ENCODE measurements at regions not wholly inside any gene's neighbourhood (a gene's known extent, or its start where the extent isn't known, plus 50 kb on each side); places are given as distances from the start of the nearest gene placed in this dataset.

GRCh38 chrX:10072786-10073568 is 83.8 kb upstream of the CLCN4 start:
- TF ChIP-seq, protein P1, sequence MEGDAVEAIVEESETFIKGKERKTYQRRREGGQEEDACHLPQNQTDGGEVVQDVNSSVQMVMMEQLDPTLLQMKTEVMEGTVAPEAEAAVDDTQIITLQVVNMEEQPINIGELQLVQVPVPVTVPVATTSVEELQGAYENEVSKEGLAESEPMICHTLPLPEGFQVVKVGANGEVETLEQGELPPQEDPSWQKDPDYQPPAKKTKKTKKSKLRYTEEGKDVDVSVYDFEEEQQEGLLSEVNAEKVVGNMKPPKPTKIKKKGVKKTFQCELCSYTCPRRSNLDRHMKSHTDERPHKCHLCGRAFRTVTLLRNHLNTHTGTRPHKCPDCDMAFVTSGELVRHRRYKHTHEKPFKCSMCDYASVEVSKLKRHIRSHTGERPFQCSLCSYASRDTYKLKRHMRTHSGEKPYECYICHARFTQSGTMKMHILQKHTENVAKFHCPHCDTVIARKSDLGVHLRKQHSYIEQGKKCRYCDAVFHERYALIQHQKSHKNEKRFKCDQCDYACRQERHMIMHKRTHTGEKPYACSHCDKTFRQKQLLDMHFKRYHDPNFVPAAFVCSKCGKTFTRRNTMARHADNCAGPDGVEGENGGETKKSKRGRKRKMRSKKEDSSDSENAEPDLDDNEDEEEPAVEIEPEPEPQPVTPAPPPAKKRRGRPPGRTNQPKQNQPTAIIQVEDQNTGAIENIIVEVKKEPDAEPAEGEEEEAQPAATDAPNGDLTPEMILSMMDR (IDR thresholded peaks at IDR 0.05), result no peak
- no peak for TF ChIP-seq ZFX (IDR thresholded peaks at IDR 0.05; ENCODE audit: borderline replicate concordance)

All from 22Rv1 (cell line).